ENCODE measurements at regions not wholly inside any gene's neighbourhood (a gene's known extent, or its start where the extent isn't known, plus 50 kb on each side); places are given as distances from the start of the nearest gene placed in this dataset.
"Not testable (repeated sequence)": the region's sequence is repeated elsewhere in the genome, so short reads cannot be mapped to it uniquely, and the experiment has no call there.

DNA sequence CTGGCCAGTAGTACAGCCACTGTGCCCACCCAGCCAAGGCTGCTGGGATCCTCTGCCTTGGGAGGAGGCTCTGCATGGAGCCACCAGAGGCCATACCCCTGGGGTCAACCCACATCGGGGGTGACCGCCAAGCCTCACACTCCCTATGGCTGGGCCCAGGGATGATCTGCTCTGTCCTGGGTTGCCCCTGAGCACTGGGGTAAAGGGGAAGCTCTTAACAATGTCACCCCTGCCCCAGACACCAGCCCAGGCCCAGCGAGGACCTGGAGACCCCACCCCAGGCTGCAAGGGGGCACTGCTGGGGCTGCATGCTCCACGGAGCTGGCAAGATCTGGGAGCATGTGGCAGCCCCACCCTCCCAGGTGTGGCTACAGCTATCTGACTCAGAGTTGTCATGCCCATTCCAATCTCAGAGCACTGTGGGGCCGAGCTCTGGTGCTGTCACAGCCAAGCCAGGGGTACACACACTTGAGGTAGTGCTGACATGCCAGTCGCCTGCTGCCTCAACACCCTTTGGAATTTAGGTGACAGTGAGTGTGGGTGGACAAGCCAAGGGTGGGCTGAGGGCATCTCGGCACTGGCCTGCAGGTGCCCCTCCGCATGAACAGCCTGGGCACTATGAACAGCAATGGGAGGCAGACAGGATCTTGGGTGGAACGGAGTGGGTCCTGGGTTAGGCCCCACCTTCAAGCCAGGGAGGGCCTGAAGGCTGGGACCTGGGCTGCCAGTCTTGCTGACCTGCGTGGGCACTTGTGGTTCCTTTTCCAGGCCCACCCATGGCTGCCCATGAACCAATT is 427.7 kb downstream of the LRRIQ3 start:
- DNase-seq (ENCODE audit: low spot score): no peak

DNA sequence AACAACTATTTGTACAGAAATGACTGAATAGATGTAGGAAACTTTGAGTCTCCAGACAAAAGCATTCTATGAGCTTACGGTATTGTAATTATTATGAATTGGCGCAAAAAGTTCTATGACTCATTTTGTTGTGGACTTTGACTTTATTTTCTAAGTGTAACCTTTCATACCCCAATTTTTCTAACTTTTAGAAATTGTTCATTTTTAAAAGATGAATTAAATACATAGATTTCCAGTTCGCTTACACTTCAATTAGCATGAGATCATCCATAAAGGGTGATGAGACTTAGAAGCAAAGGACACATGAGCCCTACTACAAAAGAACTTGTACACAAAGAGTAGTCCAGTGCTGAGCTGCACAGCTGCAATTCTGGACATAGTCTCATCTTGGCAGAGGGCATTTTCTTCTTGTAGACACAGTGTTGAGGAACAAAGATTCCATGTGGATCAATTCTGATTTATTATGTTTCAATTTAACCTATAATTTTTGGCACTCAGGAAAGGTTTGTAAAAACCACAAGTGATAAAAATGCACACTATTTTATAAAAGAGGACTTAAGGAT is 431.1 kb downstream of the LRRIQ3 start:
- DNase-seq (ENCODE audit: low spot score): no peak

DNA sequence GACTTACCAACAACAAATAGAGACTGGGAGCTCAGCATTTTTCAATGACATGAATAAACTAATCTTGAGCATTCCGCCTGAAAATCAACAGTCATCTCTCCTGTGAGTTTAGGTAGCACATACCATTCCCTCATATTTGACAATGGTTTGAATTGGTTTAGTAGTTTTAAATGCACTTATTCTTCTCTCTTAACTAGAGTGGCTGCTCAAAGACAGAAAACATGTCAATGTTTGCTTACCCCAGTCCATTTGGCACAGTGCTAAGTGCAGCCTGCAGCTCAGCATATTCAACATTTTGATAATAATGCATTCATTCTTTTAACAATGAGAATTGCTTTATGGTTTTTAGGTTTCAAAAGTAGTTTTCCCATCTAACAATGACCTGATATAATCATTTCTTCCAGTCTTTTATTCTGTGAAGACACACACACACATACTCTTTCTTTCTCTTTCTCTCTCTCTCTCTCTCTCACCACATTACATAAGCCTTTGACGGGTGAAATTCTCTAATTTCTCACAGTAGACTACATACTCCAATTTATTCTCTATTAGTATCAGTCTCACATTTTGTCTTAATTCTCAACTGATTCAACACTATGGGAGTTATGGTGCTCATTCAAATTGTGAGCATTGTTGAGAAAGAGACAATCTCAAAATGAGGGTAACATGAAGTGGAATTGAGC is 432.3 kb downstream of the LRRIQ3 start:
- DNase-seq (ENCODE audit: low spot score): no peak

DNA sequence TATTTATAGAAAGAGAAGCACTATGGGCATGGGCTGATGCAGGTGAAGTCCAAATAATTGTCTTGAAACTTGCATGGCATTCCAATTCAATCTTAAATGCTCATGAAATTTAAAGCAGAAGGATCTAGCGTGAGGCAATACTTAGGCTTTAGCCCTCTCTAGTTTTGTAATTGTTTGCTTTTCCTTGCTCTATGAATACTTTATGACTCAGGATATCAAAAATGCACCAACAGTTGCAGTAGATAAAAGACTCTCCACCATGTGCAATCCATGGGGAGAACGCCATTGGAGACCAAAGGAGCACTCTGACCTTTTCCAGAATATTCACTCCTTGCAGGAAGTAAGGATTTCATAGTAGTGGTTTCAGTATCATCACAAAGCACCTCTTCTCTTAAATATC is 436.4 kb downstream of the LRRIQ3 start:
- no peak for DNase-seq (ENCODE audit: low spot score)

DNA sequence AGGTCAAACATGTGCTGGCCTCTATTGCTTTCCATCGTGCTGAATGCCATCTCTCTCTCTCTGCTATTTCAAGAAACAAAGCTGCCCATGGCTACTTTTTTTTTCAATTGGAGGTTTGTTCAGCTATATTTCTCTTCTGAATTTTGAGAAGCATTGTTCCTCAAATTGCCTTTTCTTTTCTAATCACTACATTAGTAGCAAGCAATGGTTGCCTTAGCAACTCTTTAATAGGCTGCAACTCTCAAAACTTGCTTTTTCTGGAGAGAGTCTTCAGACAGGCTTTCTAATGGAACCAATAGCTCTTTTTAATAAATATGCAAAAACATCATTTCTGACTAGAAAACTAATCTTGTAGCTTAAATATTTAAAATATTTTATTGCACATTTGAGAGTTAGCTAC is 439.0 kb downstream of the LRRIQ3 start:
- DNase-seq (ENCODE audit: low spot score): no peak

DNA sequence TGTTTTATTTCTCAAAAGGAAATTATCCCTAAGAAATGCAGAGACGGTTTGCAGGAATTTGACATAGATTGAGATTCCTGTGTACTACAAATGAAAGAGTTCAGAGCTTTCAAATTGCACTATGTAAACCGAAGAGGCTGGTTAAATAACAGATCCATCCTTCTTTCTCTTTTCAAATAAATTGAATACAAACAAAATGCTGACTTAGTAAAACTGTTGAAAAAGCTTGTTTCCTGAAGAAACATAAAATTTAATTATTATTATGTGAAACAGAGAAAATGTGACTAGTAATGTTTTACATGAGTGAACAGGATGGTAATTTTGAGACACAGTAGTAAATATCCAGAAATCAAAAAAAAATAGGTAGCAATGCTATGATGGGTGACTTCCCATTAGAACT is 441.2 kb downstream of the LRRIQ3 start:
- no peak for DNase-seq (ENCODE audit: low spot score)

DNA sequence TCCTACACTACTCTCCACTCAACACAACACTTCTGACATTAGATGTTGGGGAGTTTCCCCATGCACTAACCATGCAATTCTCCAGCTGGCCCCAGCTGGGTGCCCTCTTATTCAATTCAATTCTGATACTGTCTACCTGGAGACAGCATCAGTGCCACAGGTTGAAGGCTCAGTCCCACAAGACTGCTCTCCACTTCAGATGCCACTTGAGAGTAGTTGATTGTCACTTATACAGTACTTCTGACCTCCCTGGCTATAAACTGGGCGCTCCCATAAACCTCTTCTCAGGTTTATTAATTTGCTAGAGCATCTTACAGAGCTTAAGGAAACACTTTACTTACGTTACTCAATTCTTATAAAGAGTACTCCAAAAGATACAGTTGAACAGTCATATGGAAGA is 442.3 kb downstream of the LRRIQ3 start:
- DNase-seq (ENCODE audit: low spot score): no peak

DNA sequence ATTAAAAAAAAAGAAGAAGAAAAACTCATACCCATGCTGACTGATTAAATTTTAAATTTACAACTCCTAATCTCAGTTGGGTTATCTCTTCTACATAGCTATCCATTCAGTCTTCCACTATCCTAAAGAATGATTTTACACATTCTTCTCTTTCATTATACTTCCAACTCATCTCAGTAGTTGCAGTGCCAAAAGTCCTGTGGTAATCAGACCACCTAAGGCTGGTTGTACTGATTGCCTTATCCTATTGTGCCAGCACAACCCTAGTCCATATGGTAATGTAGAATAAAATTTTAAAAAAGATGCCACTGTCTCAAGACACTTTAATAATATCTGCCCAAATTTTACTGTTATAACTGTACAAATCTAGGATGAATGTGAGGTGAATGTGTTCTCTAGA is 448.0 kb downstream of the LRRIQ3 start:
- DNase-seq (ENCODE audit: low spot score): no peak

DNA sequence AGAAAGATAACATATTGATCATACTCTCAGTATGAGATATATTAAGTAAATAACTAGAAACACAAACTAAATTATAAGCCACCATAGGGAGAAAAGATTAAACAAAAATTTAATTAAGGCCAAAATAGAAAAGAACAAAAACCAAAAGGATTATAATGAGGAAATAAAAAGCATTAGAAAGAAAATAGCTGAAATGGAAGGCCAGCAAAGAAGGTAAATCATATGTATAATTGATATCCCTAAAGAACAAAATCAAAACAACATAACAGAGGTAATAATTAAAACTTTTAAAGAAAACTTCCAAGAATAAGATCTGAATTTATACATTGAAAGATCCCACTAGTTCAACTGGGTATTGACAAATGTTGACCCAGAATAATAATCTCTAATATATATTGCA is 453.0 kb downstream of the LRRIQ3 start:
- DNase-seq (ENCODE audit: low spot score): no peak

DNA sequence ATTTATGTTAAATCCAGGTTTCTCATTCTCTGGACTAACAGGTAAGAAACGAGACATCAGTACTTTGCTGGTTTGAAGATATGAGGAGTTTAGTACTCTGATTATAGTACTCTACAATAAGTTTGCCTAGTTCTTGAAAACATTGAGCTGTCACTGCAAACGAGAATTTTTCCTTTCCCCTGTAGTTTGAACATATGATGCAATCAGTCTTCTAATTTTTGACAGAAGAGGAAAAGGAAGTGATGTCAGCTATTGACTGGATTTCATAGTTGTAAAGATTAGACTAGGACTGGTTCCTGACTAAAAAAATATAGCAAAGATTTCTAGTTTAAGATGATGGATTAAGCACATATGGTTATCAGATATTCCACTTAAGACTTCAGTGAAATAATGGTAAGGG is 461.9 kb downstream of the LRRIQ3 start:
- DNase-seq (ENCODE audit: low spot score): no peak

DNA sequence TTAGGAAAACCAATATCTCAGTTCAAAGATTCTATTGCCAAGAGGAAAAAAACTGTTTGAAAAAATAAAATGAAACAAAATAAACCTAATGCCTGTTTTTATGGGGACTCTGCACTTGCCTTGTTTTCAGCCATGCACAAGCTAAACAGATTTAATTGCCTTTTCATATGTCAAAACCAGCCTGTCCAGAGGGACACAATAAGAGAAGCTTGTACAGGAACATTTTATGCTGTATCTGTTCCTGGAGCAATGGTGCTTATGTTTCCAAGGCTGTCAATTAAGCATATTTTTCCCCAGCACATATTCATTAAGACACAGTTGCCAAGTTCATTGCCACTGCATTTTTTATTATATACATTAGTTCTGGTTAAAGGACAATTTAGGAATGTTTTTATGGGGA is 470.9 kb downstream of the LRRIQ3 start:
- no peak for DNase-seq (ENCODE audit: low spot score)

DNA sequence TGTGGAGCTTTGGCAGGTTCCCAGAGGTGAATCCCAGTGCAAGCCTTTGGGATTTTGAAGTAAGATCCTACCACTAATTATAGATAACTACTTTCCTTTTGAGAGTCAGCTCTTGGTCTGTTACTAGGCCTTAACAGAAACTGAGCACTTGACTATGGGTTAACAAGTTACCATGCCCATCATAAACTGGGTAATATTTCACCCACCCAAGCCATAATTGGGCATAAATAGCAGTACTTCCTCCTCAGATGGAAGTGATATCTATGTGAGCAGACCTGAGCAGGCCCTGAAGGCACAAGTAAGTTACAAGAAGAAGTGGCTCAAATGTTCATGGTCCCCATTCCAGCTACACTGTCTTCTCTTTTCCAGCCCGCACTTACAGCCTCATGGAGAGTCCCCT is 475.9 kb downstream of the LRRIQ3 start:
- no peak for DNase-seq (ENCODE audit: low spot score)

DNA sequence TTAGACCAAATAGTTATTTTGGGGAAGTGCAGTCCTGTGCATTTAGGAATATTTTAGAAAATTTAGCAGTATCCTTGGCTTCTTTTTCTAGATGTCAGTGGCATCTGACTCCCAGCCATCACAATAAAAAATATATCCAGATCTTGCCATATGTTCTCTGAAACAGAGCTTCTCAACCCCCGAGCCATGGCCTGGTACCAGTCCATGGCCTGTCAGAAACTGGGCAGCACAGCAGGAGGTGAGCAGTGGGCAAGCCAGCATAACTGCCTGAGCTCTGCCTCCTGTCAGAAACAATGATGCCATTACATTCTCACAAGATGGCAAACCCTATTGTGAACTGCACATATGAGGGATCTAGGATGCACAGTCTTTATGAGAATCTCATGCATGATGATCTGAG is 480.0 kb downstream of the LRRIQ3 start:
- DNase-seq (ENCODE audit: low spot score): no peak

DNA sequence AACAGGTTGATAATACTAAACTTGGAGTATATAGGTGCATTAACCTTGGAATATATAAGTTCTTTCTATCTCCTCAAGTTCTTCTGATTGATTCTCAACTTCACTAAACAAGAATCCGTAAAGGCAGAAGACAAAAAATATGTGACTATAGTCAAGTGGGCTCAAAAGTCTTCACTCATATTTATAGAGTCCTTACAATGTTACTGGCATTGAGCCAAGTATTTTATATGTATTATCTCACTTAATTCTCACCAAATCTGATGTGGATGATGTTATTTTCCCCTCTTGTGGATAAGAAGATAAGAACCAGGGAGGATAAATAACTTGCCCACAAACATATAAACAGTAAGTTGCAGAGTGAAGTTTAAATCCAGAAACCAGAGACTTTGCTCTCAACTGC is 486.9 kb downstream of the LRRIQ3 start:
- DNase-seq (ENCODE audit: low spot score): no peak

DNA sequence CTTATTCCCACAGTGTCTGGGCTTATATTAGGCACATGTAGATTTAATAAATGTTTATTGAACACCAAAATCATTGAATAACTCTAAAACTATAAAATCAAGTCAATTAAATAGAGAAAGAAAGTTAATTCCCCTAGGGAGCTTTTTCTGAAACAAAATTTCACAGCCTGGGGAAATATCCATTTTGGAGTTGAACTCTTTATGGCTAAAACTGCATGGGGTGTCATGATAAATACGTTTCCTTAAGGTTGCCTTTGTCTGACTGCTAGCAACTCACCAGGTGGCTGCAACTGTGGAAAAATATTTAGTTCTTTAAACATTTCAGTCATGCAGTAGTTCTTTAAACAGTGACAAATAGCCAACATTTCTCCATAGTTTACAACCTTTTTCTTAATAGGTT is 496.1 kb downstream of the LRRIQ3 start:
- DNase-seq (ENCODE audit: low spot score): no peak

DNA sequence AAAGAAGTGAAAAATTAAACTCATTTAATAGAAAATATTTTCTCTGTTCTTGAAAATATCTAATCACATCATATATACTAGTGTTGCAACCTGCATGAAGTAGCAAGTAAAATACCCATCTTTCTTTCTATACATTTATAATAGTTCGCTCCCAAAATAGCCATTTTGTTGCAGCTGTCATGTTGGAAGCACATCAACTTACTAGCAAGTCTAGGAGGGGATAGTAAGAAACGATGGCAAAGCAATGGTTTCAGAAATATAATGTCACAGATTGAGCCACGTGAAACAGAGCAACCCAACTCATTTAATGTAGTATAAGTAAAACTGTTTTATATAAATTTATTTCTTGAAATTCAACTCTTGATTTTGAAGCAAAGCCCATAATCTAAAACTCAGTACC is 521.8 kb downstream of the LRRIQ3 start:
- no peak for DNase-seq (ENCODE audit: low spot score)

DNA sequence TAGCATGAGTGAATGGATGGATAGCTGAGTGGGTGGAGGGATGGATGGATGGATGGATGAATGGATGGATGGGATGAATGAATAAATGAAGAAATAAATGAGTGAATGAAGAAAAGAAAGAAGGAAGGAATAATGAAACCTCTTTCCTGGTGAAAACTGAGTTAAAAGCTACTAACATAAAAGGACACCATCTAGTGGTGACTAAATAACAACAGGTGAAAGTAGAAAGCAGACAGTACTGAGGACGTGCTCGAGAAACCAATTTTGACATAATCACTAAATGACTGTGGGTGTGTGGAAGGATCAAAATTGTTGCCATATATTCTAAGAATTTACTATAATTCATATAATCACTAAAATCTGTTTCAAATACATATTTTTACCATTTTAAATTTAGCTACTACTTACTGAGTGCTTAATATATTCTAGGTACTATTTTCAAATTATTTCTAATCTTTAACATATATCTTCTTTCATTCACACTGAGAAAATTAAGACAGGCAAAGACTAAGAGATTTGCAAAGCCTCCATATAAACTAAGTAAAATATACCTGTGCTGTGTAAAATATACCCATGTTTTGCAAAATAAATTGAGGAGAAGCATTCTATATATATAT is 522.9 kb downstream of the LRRIQ3 start:
- DNase-seq (ENCODE audit: low spot score): no peak

DNA sequence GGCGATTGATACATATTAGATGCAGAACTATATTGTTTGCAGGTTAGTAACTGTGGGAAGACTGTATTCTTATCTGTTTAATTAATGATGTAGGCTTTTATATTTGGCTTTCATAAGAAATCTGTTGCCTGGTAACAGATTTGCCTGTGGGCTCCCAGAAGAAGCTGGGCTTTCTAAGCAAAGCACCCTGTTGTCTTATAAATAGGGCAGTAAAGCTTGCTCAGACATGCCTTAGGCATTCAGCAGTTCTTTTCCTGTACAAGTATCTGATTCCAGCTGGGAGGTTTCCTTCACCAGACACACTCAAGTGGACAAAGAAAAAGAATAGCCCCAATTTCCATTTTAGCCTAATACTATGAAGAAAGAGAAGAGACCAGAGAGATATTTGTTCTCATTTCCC is 524.0 kb downstream of the LRRIQ3 start:
- DNase-seq (ENCODE audit: low spot score): no peak

DNA sequence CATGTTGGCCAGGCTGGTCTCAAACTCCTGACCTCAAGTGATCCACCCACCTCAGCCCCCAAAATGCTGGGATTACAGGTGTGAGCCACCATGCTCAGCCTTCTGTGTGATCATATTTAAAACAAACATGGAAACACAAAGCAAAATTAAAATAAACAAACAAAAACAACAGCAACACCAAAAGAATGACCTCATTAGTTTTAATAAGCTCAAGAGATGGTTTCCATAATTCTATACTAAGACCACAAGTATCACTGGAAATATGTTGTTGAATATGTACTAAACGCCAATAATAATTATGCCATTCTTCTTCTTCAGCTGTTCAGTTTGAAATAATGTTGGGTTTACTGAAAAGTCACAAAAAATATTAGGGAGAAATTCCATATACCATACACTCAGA is 526.4 kb downstream of the LRRIQ3 start:
- DNase-seq (ENCODE audit: low spot score): no peak

DNA sequence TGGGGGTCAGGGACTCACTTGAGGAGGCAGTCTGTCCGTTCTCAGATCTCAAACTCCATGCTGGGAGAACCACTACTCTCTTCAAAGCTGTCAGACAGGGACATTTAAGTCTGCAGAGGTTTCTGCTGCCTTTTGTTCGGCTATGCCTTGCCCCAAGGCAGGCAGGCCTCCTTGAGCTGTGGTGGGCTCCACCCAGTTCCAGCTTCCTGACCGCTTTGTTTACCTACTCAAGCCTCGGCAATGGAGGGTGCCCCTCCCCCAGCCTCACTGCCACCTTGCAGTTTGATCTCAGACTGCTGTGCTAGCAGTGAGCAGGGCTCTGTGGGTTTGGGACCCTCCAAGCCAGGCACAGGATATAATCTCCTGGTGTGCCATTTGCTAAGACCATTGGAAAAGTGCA is 530.0 kb downstream of the LRRIQ3 start:
- not testable (repeated sequence) for DNase-seq (ENCODE audit: low spot score)

DNA sequence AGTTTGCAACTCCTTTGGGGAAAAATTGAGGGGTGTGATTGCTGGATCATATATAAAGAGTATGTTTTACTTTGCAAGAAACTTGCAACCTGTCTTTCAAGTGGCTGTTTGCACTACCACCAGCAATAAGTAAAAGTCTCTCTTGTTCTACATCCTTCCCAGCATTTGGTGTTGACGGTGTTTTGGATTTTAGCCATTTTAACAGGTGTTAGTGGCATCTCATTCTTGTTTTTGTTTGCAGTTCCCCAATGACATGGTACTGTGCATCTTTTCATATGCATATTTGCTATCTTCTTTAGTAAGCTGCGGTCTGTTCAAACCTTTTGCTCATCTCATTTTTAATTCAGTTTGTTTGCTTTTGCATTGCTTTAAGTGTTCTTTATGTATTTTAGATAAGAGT is 535.5 kb downstream of the LRRIQ3 start:
- no peak for DNase-seq (ENCODE audit: low spot score)

DNA sequence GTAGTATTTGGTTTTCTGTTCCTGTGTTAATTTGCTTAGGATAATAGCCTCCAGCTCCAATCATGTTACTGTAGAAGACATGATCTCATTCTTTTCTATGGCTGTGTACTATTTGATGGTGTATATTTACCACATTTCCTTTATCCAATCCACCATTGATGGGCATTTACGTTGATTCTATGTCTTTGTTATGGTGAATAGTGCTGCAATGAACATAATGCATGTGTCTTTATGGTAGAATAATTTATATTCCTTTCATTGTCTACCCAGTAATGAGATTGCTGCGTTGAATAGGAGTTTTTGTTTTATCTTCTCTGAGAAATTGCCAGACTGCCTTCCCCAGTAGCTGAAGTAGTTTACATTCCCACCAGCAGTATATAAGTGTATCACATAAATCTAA is 538.8 kb downstream of the LRRIQ3 start:
- no peak for DNase-seq (ENCODE audit: low spot score)

DNA sequence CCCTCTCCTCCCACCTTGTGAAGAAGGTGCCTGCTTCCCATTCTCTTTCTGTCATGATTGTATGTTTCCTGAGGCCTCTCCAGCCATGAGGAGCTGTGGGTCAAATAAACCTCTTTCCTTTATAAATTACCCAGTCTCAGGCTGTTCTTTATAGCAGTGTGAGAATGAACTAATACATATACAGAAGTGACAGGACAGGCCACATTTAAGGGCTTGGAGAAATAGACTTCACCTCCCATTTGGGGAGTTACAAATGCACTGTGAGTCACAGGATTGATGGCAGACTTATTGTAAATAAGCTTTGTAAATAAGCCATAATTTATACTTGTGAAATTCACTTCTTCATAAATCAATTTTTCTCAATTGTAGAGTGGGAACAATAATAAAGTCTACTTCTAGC is 543.3 kb downstream of the LRRIQ3 start:
- DNase-seq (ENCODE audit: low spot score): no peak

All from hematopoietic multipotent progenitor cell treated with erythropoietin and hydrocortisone succinate and interleukin-3 and kit ligand, for 15 days (in vitro differentiated cells).